GM12878 (cell line): ENCODE measurements at regions not wholly inside any gene's neighbourhood (a gene's known extent, or its start where the extent isn't known, plus 50 kb on each side); places are given as distances from the start of the nearest gene placed in this dataset.

Experiments
- ATAC-seq: fragments of 200-7000 bp; cut with Tn5 transposase; 3 replicates; pipeline ENCODE4 v1.9.1; 2020; ENCODE audit warnings: mild to moderate bottlenecking, moderate library complexity
- BruUV-seq: library from RNA; stranded (reverse); fragments of 400-500 nt; replicated peaks from 2 replicates; lab custom pipeline; 2021; lab: Mats Ljungman, UMichigan
- CTCF ChIA-PET: fragments of 300-600 bp; sonication (Branson Sonifier 250); formaldehyde crosslinking; extraction: SDS; loops from one replicate; lab custom pipeline; 2021; ENCODE audit warnings: inconsistent platforms; lab: Yijun Ruan, JAX
- POLR2A ChIA-PET: fragments of 350-600 bp; formaldehyde crosslinking; extraction: SDS; loops from one replicate; lab custom pipeline; 2021; ENCODE audit warnings: inconsistent platforms; lab: Charles Lee
- RAD21 ChIA-PET: fragments of 300-600 bp; sonication (Branson Sonifier 250); formaldehyde crosslinking; loops from one replicate; lab custom pipeline; 2023; ENCODE audit warnings: antibody characterized with exemption; ENCODE audit not compliant: unreplicated experiment; lab: Charles Lee
- SMC1A ChIA-PET: fragments of 300-600 bp; sonication (Branson Sonifier 250); formaldehyde crosslinking; loops from one replicate; lab custom pipeline; 2023; ENCODE audit not compliant: unreplicated experiment, uncharacterized antibody; lab: Charles Lee
- DNase-seq: peaks from one replicate; pipeline ENCODE4 v3.0.0-alpha.2; 2011; ENCODE audit warnings: low read depth, low spot score
- FAIRE-seq: peaks from 3 replicates; lab custom pipeline; 2011; peaks lifted over from hg19 to GRCh38; lab: Jason Lieb, UNC
- H2AFZ ChIP-seq: 2 replicates; pipeline ENCODE4 v1.6.0; 2011; ENCODE audit warnings: low read depth, low read length, control low read depth; ENCODE audit not compliant: control insufficient read depth
- H3K27ac ChIP-seq: 2 replicates; pipeline ENCODE4 v1.5.1; 2011; ENCODE audit warnings: control low read depth; ENCODE audit not compliant: control insufficient read depth, insufficient read depth
- H3K27me3 ChIP-seq, 2 experiments: replicated peaks in 1 of 2; 2 replicates each; pipeline versions ENCODE4 v1.6.0 to v1.6.1; 2011; ENCODE audit warnings: low read length in 1 of 2; ENCODE audit not compliant: control insufficient read depth in 2 of 2, insufficient read depth in 2 of 2
- H3K36me3 ChIP-seq, 2 experiments: 2 replicates each; pipeline ENCODE4 v1.5.1; 2011; ENCODE audit warnings: low read length in 1 of 2; ENCODE audit not compliant: control insufficient read depth in 2 of 2, insufficient read depth in 2 of 2
- H3K4me1 ChIP-seq: 2 replicates; pipeline ENCODE4 v1.6.1; 2011; ENCODE audit warnings: mild to moderate bottlenecking, low read length, moderate library complexity, mixed read lengths; ENCODE audit not compliant: control insufficient read depth, insufficient read depth
- H3K4me2 ChIP-seq: 2 replicates; pipeline ENCODE4 v1.6.0; 2011; ENCODE audit warnings: control low read depth; ENCODE audit not compliant: control insufficient read depth, insufficient read depth
- H3K4me3 ChIP-seq: fragments of 200-600 bp; sonication (generic); 2 replicates; pipeline ENCODE4 v1.5.1; 2016
- H3K79me2 ChIP-seq: 2 replicates; pipeline ENCODE4 v1.6.0; 2011; ENCODE audit warnings: low read length; ENCODE audit not compliant: control insufficient read depth, insufficient read depth
- H3K9ac ChIP-seq: 2 replicates; pipeline ENCODE4 v1.8.0; 2011; ENCODE audit warnings: low read length, control low read depth, mixed read lengths; ENCODE audit not compliant: control insufficient read depth, insufficient read depth
- H3K9me3 ChIP-seq: replicated peaks from 3 replicates; pipeline ENCODE4 v1.5.1; 2011; ENCODE audit warnings: mild to moderate bottlenecking, low read length; ENCODE audit not compliant: control insufficient read depth, insufficient read depth
- H4K20me1 ChIP-seq: 2 replicates; pipeline ENCODE4 v1.6.0; 2011; ENCODE audit not compliant: control insufficient read depth, insufficient read depth
- CREB1 ChIP-seq: IDR thresholded peaks from 2 replicates; pipeline ENCODE4 v1.6.1; 2012; ENCODE audit warnings: low read depth, mild to moderate bottlenecking, inconsistent platforms
- POU2F2 ChIP-seq: IDR thresholded peaks from 3 replicates; pipeline ENCODE4 v1.6.1; 2011; ENCODE audit warnings: low read depth, mild to moderate bottlenecking, low read length, borderline replicate concordance
- RAD21 ChIP-seq: IDR thresholded peaks from 2 replicates; pipeline ENCODE4 v1.6.1; 2011; ENCODE audit warnings: mild to moderate bottlenecking, low read depth, low read length, moderate library complexity; ENCODE audit not compliant: insufficient read depth
- SMARCA5 ChIP-seq: fragments of 450-650 bp; IDR thresholded peaks from 2 replicates; pipeline ENCODE4 v1.6.1; 2017; ENCODE audit warnings: mild to moderate bottlenecking
- YY1 ChIP-seq: IDR thresholded peaks from 2 replicates; pipeline ENCODE4 v1.6.1; 2011; ENCODE audit warnings: low read depth, mild to moderate bottlenecking, low read length
- WGBS: methylation state at CpG from one replicate; pipeline ENCODE4 v1.1.6; 2016; ENCODE audit warnings: low lambda C conversion rate; ENCODE audit not compliant: insufficient replicate concordance, insufficient coverage; ENCODE audit errors: missing lambda C conversion rate; 5-methylcytosine and 5-hydroxymethylcytosine counted together
- in situ Hi-C: fragments of 300-500 bp; cut with MboI; formaldehyde crosslinking; loops from 9 replicates; pipeline ENCODE4 v1.14.3; 2018; ENCODE audit warnings: mixed read lengths
- intact Hi-C: fragments of 100-400 bp; cut with micrococcal nuclease; formaldehyde crosslinking; loops from one replicate; pipeline ENCODE4 v1.14.2; 2022; ENCODE audit not compliant: unreplicated experiment
- TF ChIP-seq, protein P1 (sequence below): IDR thresholded peaks from 2 replicates; pipeline ENCODE4 v1.6.1; 2011; ENCODE audit warnings: mild to moderate bottlenecking, low read depth, low read length, moderate library complexity; ENCODE audit not compliant: insufficient replicate concordance
- TF ChIP-seq, protein P2 (sequence below): fragments of 450-650 bp; formaldehyde crosslinking; IDR thresholded peaks from 2 replicates; pipeline ENCODE4 v1.4.0; 2020; ENCODE audit warnings: mild to moderate bottlenecking, moderate library complexity

DNA sequence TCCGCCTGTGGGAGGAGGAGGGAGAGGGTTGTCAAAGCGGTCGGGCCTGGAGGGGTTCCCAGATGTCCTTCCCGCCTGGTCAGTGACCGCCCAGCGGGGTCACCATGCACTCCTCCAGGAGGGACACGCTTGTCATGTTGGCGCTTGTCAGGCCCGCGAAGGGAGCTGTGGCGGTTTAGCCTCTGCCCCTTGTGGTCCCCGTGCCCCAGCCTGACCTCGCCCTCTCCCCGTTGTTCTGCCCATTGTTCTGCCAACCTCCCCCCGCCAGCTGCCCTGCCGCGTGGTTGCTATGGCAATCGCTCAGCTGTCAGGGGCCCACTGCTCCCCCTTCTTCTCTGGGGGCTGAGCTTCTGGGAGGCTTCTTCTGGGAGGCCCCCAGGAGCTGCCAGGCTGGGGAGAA is 146.4 kb upstream of the CIBAR2 start:
- no peaks in the 10 kb centered on the region for H3K36me3 ChIP-seq
- FAIRE-seq (no peak), DNase-seq (no peak), ATAC-seq (no peak; the same call in 2 of the 3 replicates)
- CTCF ChIA-PET: interaction anchor here (0.6 to 1.7 kb wide), 6 partner anchors 10 to 144 kb away, joined by 3 to 4 read pairs (median 3); no protein-coding TSS in a partner anchor
- no peaks in the 10 kb centered on the region for H4K20me1 ChIP-seq
- H2AFZ ChIP-seq: no peak overlapping the region
- BruUV-seq: no TSS peak
- RAD21 ChIA-PET: interaction anchor here (1.1 to 1.3 kb wide), 2 partner anchors 12 to 144 kb away, joined by 3 read pairs; no protein-coding TSS in a partner anchor
- WGBS: 22% methylated on average over 12 of the region's 18 CpGs
- no peaks in the 10 kb centered on the region for H3K9me3 ChIP-seq
- POLR2A ChIA-PET: no interaction called here
- H3K4me3 ChIP-seq: no peak overlapping the region
- no peak overlapping the region for H3K27ac ChIP-seq
- H3K4me2 ChIP-seq: no peak overlapping the region
- SMC1A ChIA-PET: no interaction called here
- H3K9ac ChIP-seq: no peak overlapping the region
- TF ChIP-seq, protein P1, sequence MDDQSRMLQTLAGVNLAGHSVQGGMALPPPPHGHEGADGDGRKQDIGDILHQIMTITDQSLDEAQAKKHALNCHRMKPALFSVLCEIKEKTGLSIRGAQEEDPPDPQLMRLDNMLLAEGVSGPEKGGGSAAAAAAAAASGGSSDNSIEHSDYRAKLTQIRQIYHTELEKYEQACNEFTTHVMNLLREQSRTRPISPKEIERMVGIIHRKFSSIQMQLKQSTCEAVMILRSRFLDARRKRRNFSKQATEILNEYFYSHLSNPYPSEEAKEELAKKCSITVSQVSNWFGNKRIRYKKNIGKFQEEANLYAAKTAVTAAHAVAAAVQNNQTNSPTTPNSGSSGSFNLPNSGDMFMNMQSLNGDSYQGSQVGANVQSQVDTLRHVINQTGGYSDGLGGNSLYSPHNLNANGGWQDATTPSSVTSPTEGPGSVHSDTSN: no peak
- TF ChIP-seq POU2F2: no peak
- TF ChIP-seq SMARCA5: no peak
- no peak for TF ChIP-seq YY1
- intact Hi-C loops: no loop called here
- peaks cover 5 to 17% of the 10 kb centered on the region in 2 experiments; a peak in 3 of 4 replicates for H3K27me3 ChIP-seq
- no peaks in the 10 kb centered on the region for H3K4me1 ChIP-seq
- in situ Hi-C loops: no loop called here
- H3K79me2 ChIP-seq: no peaks in the 10 kb centered on the region

DNA sequence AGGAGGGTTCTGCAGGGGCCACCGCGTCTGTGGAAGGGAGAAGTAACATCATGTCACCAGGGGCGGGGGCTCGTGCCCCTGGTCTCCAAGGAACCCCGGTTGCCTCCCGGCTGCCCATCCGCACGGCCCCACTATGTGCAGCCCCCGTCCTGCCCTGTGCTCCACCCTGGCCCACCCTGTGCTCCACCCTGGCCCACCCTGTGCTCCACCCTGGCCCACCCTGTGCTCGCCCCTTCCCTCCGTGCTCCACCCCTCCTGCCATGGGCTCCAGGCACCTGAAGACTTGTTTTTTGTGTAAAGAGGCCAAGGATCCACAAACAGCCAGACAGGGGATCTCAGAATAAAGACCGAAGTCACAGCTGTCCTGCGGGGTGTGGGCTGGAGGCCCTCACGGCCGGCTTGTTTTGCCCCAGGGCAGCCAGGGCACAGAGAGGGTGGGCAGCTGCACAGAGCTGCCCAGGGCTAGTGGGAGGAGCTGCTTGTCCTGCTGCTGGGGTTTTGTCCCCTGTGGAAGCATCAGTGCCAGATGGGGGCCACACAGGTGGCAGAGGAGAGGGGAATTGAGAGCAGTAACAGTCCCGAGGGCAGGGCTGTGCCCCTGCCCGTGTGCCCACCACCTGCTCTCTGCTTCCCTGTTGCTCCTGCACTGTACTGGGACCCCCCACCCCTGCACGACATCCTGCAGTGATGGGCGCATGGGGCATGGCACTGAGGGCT is 147.0 kb upstream of the CIBAR2 start:
- 11% methylated on average over 10 of the region's 19 CpGs for WGBS
- no peak overlapping the region for H3K9ac ChIP-seq
- ChIA-PET CTCF (interaction anchor here (1.1 to 1.7 kb wide), 3 partner anchors 11 to 14 kb away, joined by 3 to 4 read pairs (median 3); no protein-coding TSS in a partner anchor), RAD21 (no interaction called here), POLR2A (no interaction called here), SMC1A (interaction anchor here (1.0 kb wide), 1 partner anchor 30 kb away, joined by 3 read pairs; no protein-coding TSS in a partner anchor)
- H3K4me2 ChIP-seq: no peak overlapping the region
- intact Hi-C loops: no loop called here
- DNase-seq (no peak), FAIRE-seq (no peak), ATAC-seq (no peak)
- in situ Hi-C loops: no loop called here
- H3K79me2 ChIP-seq: no peaks in the 10 kb centered on the region
- H3K4me3 ChIP-seq: no peak overlapping the region
- H3K4me1 ChIP-seq: no peaks in the 10 kb centered on the region
- H4K20me1 ChIP-seq: no peaks in the 10 kb centered on the region
- no TSS peak for BruUV-seq
- no peak overlapping the region for H3K27ac ChIP-seq
- peaks cover 5 to 17% of the 10 kb centered on the region in 2 experiments; a peak in 3 of 4 replicates for H3K27me3 ChIP-seq
- no peaks in the 10 kb centered on the region for H3K36me3 ChIP-seq
- H3K9me3 ChIP-seq: no peaks in the 10 kb centered on the region
- H2AFZ ChIP-seq: no peak overlapping the region
- no peak for TF ChIP-seq RAD21
- TF ChIP-seq, protein P2, sequence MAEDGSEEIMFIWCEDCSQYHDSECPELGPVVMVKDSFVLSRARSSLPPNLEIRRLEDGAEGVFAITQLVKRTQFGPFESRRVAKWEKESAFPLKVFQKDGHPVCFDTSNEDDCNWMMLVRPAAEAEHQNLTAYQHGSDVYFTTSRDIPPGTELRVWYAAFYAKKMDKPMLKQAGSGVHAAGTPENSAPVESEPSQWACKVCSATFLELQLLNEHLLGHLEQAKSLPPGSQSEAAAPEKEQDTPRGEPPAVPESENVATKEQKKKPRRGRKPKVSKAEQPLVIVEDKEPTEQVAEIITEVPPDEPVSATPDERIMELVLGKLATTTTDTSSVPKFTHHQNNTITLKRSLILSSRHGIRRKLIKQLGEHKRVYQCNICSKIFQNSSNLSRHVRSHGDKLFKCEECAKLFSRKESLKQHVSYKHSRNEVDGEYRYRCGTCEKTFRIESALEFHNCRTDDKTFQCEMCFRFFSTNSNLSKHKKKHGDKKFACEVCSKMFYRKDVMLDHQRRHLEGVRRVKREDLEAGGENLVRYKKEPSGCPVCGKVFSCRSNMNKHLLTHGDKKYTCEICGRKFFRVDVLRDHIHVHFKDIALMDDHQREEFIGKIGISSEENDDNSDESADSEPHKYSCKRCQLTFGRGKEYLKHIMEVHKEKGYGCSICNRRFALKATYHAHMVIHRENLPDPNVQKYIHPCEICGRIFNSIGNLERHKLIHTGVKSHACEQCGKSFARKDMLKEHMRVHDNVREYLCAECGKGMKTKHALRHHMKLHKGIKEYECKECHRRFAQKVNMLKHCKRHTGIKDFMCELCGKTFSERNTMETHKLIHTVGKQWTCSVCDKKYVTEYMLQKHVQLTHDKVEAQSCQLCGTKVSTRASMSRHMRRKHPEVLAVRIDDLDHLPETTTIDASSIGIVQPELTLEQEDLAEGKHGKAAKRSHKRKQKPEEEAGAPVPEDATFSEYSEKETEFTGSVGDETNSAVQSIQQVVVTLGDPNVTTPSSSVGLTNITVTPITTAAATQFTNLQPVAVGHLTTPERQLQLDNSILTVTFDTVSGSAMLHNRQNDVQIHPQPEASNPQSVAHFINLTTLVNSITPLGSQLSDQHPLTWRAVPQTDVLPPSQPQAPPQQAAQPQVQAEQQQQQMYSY (CRISPR knock-in tag): no peak
- no peak for TF ChIP-seq CREB1
